Fibroblast of lung (primary cell): ENCODE measurements at regions not wholly inside any gene's neighbourhood (a gene's known extent, or its start where the extent isn't known, plus 50 kb on each side); places are given as distances from the start of the nearest gene placed in this dataset.

Source experiments
- CTCF ChIP-seq, 2 donors: IDR thresholded peaks in 1 of 2; conservative IDR thresholded peaks in 1 of 2; 1 replicate in 1 of 2; 2 replicates in 1 of 2; pipeline ENCODE4 v1.5.1; 2011 to 2012; ENCODE audit warnings: low read length in 2 of 2, control low read depth in 1 of 2, inconsistent platforms in 1 of 2, low read depth in 1 of 2, mild to moderate bottlenecking in 1 of 2
- EZH2 ChIP-seq: IDR thresholded peaks from 2 replicates; pipeline ENCODE4 v1.5.1; 2012; ENCODE audit warnings: low read length, control low read depth, mild to moderate bottlenecking; ENCODE audit errors: missing control alignments

- TF ChIP-seq CTCF (conservative IDR thresholded peaks at IDR 0.05 in 1 of 2, IDR thresholded peaks at IDR 0.05 in 1 of 2; ENCODE audit: low read depth in 1 of 2, low read length in 2 of 2): no peak
- TF ChIP-seq EZH2: no peak
Measured at GRCh38 chr2:166784296-166784946, 103.9 kb upstream of the XIRP2 start.
